ENCODE measurements at regions not wholly inside any gene's neighbourhood (a gene's known extent, or its start where the extent isn't known, plus 50 kb on each side); places are given as distances from the start of the nearest gene placed in this dataset.

DNA sequence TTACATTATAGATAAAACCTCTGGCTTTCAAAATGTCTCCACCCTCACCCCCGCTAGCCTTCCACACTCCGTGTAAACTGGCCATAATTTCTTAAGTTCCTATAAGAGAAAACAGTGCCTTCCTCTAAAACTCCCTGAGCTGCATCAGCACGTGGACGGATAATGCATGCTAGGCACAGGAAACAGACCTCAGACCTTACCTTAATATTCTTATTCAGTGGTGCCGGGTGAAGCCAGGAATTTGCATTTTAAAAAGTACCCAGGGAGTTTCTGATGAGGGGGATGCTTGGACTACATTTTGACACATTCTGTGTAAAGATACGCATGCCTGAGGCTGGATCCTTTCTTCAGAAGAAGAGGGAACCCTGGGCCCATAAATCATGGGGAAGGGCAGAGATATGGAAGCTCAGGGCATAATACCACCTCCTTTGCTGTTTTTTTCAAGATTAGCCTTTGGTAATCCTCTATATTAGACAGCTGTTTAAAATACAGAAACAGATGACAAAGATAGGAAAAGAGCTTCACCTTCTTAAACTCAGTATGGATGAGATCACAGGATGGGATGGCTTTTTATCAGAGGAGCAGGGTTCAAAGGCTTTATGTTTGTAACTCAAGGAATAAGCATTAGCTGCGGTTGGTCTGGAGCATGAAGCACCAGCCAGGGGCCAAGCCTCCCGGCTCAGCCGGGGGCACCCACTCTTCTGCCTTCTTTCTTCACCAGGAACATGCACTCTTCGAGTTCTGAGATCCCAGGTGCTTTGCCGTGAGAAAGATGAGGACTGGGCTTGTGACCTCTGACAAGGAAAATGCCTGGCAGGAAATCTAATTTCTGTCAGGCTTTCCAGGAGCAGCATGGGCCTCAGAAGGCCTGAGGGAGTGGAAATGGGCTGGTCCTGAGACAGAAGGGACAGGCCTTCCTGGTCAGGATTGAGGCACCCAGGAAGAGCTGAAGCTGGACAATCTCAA, 218.1 kb upstream of the SOX4 start:
- CTCF ChIA-PET = no interaction called here

DNA sequence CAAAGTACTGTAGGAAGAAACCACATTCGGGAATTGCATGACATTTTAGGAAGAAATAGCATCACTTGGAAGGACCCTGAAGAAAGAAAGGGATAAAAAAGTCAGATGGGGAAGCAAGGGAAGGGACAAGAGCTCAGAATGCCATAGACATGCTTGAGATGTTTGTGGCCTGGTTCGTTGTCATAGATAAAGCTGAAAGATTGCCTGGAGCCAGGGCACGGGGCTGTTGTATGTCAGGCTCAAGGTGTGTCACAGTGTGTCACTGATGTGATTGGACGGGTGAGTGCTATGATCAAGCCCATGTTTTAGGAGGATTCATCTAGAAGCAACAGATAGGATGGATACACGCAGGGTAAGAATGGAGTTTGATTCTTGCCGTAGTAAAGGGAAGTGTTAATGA, 216.2 kb upstream of the SOX4 start:
- no peaks in the 10 kb centered on the region for H3K36me3 Mint-ChIP-seq (ENCODE audit: low read depth)
- no peak overlapping the region for H3K27ac ChIP-seq (ENCODE audit: low read depth in 1 of 2, low read length in 2 of 2)
- DNase-seq = no peak
- no peaks in the 10 kb centered on the region for H3K4me1 Mint-ChIP-seq (ENCODE audit: low read depth)
- ChIA-PET CTCF (no interaction called here), POLR2A (no interaction called here)
- no peaks in the 10 kb centered on the region for H3K36me3 ChIP-seq (ENCODE audit: insufficient read depth, low read length)
- TF ChIP-seq, protein P1, sequence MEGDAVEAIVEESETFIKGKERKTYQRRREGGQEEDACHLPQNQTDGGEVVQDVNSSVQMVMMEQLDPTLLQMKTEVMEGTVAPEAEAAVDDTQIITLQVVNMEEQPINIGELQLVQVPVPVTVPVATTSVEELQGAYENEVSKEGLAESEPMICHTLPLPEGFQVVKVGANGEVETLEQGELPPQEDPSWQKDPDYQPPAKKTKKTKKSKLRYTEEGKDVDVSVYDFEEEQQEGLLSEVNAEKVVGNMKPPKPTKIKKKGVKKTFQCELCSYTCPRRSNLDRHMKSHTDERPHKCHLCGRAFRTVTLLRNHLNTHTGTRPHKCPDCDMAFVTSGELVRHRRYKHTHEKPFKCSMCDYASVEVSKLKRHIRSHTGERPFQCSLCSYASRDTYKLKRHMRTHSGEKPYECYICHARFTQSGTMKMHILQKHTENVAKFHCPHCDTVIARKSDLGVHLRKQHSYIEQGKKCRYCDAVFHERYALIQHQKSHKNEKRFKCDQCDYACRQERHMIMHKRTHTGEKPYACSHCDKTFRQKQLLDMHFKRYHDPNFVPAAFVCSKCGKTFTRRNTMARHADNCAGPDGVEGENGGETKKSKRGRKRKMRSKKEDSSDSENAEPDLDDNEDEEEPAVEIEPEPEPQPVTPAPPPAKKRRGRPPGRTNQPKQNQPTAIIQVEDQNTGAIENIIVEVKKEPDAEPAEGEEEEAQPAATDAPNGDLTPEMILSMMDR (IDR thresholded peaks at IDR 0.05) = no peak
- intact Hi-C loops (cut with DNase I, micrococcal nuclease) = no loop called here
- peaks cover 0 to 3% of the 10 kb centered on the region in 2 experiments for H3K9me3 ChIP-seq (ENCODE audit: control insufficient read depth in 1 of 2, insufficient read depth in 1 of 2, low read length in 2 of 2)
- H3K4me1 ChIP-seq (ENCODE audit: insufficient read depth, low read length) = no peaks in the 10 kb centered on the region
- no peak for ATAC-seq (ENCODE audit: poor library complexity)
- no peak overlapping the region for H3K4me3 ChIP-seq (ENCODE audit: low read length)
- no peaks in the 10 kb centered on the region for H3K27me3 ChIP-seq (ENCODE audit: control insufficient read depth in 1 of 2, insufficient read depth in 2 of 2, low read length in 2 of 2)
- no peak overlapping the region for H3K27ac Mint-ChIP-seq
- no peaks in the 10 kb centered on the region for H3K9me3 Mint-ChIP-seq
- no peaks in the 10 kb centered on the region for H3K27me3 Mint-ChIP-seq
- no peak overlapping the region for H3K4me3 Mint-ChIP-seq

More for the DNA sequence above, 218.1 kb upstream of the SOX4 start:
- POLR2A ChIA-PET = no interaction called here
- intact Hi-C loops (cut with DNase I, micrococcal nuclease) = no loop called here
- Histone ChIP-seq H3K9me3 (ENCODE audit: control insufficient read depth in 1 of 2, insufficient read depth in 1 of 2, low read length in 2 of 2) (peaks cover 0 to 3% of the 10 kb centered on the region in 2 experiments), H3K27ac (ENCODE audit: low read depth in 1 of 2, low read length in 2 of 2) (no peak overlapping the region), H3K4me3 (ENCODE audit: low read length) (no peak overlapping the region), H3K4me1 (ENCODE audit: insufficient read depth, low read length) (no peaks in the 10 kb centered on the region), H3K36me3 (ENCODE audit: insufficient read depth, low read length) (no peaks in the 10 kb centered on the region), H3K27me3 (ENCODE audit: control insufficient read depth in 1 of 2, insufficient read depth in 2 of 2, low read length in 2 of 2) (no peaks in the 10 kb centered on the region)
- H3K27ac Mint-ChIP-seq = no peak overlapping the region
- H3K27me3 Mint-ChIP-seq = no peaks in the 10 kb centered on the region
- TF ChIP-seq, protein P1 (IDR thresholded peaks at IDR 0.05) = no peak
- no peak overlapping the region for H3K4me3 Mint-ChIP-seq
- DNase-seq = no peak
- H3K9me3 Mint-ChIP-seq = no peaks in the 10 kb centered on the region
- H3K4me1 Mint-ChIP-seq (ENCODE audit: low read depth) = no peaks in the 10 kb centered on the region
- H3K36me3 Mint-ChIP-seq (ENCODE audit: low read depth) = no peaks in the 10 kb centered on the region
- no peak for ATAC-seq (ENCODE audit: poor library complexity)

- ATAC-seq (ENCODE audit: poor library complexity) (no peak), DNase-seq (no peak)
- Histone ChIP-seq H3K36me3 (ENCODE audit: insufficient read depth, low read length) (no peaks in the 10 kb centered on the region), H3K4me3 (ENCODE audit: low read length) (no peak overlapping the region), H3K27me3 (ENCODE audit: control insufficient read depth in 1 of 2, insufficient read depth in 2 of 2, low read length in 2 of 2) (no peaks in the 10 kb centered on the region), H3K27ac (ENCODE audit: low read depth in 1 of 2, low read length in 2 of 2) (no peak overlapping the region), H3K4me1 (ENCODE audit: insufficient read depth, low read length) (no peaks in the 10 kb centered on the region), H3K9me3 (ENCODE audit: control insufficient read depth in 1 of 2, insufficient read depth in 1 of 2, low read length in 2 of 2) (peaks cover 0 to 4% of the 10 kb centered on the region in 2 experiments)
- Mint-ChIP-seq H3K27ac (no peak overlapping the region), H3K4me1 (ENCODE audit: low read depth) (no peaks in the 10 kb centered on the region), H3K9me3 (peaks cover 2% of the 10 kb centered on the region), H3K4me3 (no peak overlapping the region), H3K36me3 (ENCODE audit: low read depth) (no peaks in the 10 kb centered on the region), H3K27me3 (no peaks in the 10 kb centered on the region)
- intact Hi-C loops (cut with DNase I, micrococcal nuclease) = no loop called here
- ChIA-PET POLR2A (no interaction called here), CTCF (interaction anchor here (0.6 kb wide), 1 partner anchor 959 kb away, joined by 3 read pairs; no protein-coding TSS in a partner anchor)
- TF ChIP-seq, protein P1 (IDR thresholded peaks at IDR 0.05) = no peak
These were observed 212.1 kb upstream of the SOX4 start for GRCh38 chr6:21381331-21381963.

All from CD4-positive, alpha-beta T cell (primary cell).